ENCODE measurements at regions not wholly inside any gene's neighbourhood (a gene's known extent, or its start where the extent isn't known, plus 50 kb on each side); places are given as distances from the start of the nearest gene placed in this dataset.

DNA sequence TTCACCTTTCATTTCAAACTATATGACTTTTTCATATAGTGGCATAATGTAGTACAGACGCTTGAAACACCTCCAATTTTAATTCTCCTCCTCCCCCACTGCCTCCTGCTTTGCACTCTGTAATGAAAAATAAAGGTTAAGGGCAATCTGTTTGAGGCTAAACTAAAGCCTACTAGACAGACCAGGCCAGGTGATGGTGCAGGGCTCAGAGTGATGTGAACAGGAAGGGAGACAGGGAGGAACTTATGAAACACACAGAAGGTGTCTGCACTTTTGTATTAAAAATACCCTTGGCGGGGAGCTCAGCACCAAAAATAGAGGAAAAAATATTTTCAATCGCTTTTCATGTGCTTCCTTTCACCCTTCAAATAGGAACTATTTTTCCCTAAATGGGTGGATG is 415.4 kb downstream of the LMO4 start:
- WGBS, 5 donors, result 81 to 84% (median 82%) methylated on average over 3 of the region's 3 CpGs
- H3K4me1 ChIP-seq, result no peaks in the 10 kb centered on the region
- TF ChIP-seq, protein P1, sequence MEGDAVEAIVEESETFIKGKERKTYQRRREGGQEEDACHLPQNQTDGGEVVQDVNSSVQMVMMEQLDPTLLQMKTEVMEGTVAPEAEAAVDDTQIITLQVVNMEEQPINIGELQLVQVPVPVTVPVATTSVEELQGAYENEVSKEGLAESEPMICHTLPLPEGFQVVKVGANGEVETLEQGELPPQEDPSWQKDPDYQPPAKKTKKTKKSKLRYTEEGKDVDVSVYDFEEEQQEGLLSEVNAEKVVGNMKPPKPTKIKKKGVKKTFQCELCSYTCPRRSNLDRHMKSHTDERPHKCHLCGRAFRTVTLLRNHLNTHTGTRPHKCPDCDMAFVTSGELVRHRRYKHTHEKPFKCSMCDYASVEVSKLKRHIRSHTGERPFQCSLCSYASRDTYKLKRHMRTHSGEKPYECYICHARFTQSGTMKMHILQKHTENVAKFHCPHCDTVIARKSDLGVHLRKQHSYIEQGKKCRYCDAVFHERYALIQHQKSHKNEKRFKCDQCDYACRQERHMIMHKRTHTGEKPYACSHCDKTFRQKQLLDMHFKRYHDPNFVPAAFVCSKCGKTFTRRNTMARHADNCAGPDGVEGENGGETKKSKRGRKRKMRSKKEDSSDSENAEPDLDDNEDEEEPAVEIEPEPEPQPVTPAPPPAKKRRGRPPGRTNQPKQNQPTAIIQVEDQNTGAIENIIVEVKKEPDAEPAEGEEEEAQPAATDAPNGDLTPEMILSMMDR (IDR thresholded peaks at IDR 0.05 in 8 of 11, conservative IDR thresholded peaks at IDR 0.05 in 3 of 11), result no peak
- TF ChIP-seq POLR2A (IDR thresholded peaks at IDR 0.05), result no peak
- TF ChIP-seq POLR2AphosphoS5 (IDR thresholded peaks at IDR 0.05), result no peak
- no peaks in the 10 kb centered on the region for H3K27me3 ChIP-seq (replicated peaks in 1 of 7)
- no peak overlapping the region for H3K4me3 ChIP-seq
- no peak overlapping the region for H3K27ac ChIP-seq
- no peak for DNase-seq
- H3K36me3 ChIP-seq, result no peaks in the 10 kb centered on the region
- H3K9me3 ChIP-seq, result no peaks in the 10 kb centered on the region
- intact Hi-C loops (cut with DNase I; ENCODE audit: low total_unique reads), result no loop called here

- intact Hi-C loops (cut with DNase I; ENCODE audit: low total_unique reads), result no loop called here
- Histone ChIP-seq H3K4me1 (no peaks in the 10 kb centered on the region), H3K36me3 (no peaks in the 10 kb centered on the region), H3K27ac (no peak overlapping the region), H3K27me3 (replicated peaks in 1 of 7) (no peaks in the 10 kb centered on the region), H3K9me3 (no peaks in the 10 kb centered on the region), H3K4me3 (no peak overlapping the region)
- no peak for DNase-seq
- TF ChIP-seq POLR2AphosphoS5 (IDR thresholded peaks at IDR 0.05), result no peak
- TF ChIP-seq POLR2A (IDR thresholded peaks at IDR 0.05), result no peak
- TF ChIP-seq, protein P1 (IDR thresholded peaks at IDR 0.05 in 8 of 11, conservative IDR thresholded peaks at IDR 0.05 in 3 of 11), result no peak
Measured at GRCh38 chr1:87744763-87745162, 416.1 kb downstream of the LMO4 start.

- no peak for DNase-seq
- intact Hi-C loops (cut with DNase I; ENCODE audit: low total_unique reads), result no loop called here
- no peaks in the 10 kb centered on the region for H3K4me1 ChIP-seq
- TF ChIP-seq, protein P1 (IDR thresholded peaks at IDR 0.05 in 8 of 11, conservative IDR thresholded peaks at IDR 0.05 in 3 of 11), result no peak
- TF ChIP-seq POLR2AphosphoS5 (IDR thresholded peaks at IDR 0.05) (no peak), POLR2A (IDR thresholded peaks at IDR 0.05) (no peak)
- no peak overlapping the region for H3K27ac ChIP-seq
- no peak overlapping the region for H3K4me3 ChIP-seq
- H3K27me3 ChIP-seq (replicated peaks in 1 of 7), result no peaks in the 10 kb centered on the region
- no peaks in the 10 kb centered on the region for H3K36me3 ChIP-seq
- no peaks in the 10 kb centered on the region for H3K9me3 ChIP-seq
Measured at GRCh38 chr1:87753366-87753765, 424.7 kb downstream of the LMO4 start.

- TF ChIP-seq, protein P1 (IDR thresholded peaks at IDR 0.05 in 8 of 11, conservative IDR thresholded peaks at IDR 0.05 in 3 of 11), result no peak
- TF ChIP-seq POLR2AphosphoS5 (IDR thresholded peaks at IDR 0.05) (no peak), POLR2A (IDR thresholded peaks at IDR 0.05) (no peak)
- no peak for DNase-seq
- Histone ChIP-seq H3K27me3 (replicated peaks in 1 of 7) (no peaks in the 10 kb centered on the region), H3K27ac (no peak overlapping the region), H3K36me3 (no peaks in the 10 kb centered on the region), H3K9me3 (no peaks in the 10 kb centered on the region), H3K4me3 (no peak overlapping the region), H3K4me1 (no peaks in the 10 kb centered on the region)
- intact Hi-C loops (cut with DNase I; ENCODE audit: low total_unique reads), result no loop called here
Measured at GRCh38 chr1:87754139-87754538, 425.5 kb downstream of the LMO4 start.
